AG09319 (cell line): ENCODE measurements at regions not wholly inside any gene's neighbourhood (a gene's known extent, or its start where the extent isn't known, plus 50 kb on each side); places are given as distances from the start of the nearest gene placed in this dataset.

Source experiments
- DNase-seq: peaks from one replicate; pipeline ENCODE4 v3.0.0-alpha.2; 2010; ENCODE audit warnings: low read depth; ENCODE audit errors: extremely low read depth
- CTCF ChIP-seq: IDR thresholded peaks from 2 replicates; pipeline ENCODE4 v1.5.1; 2011; ENCODE audit warnings: low read depth, mild to moderate bottlenecking, inconsistent platforms, low read length, moderate library complexity

- no peak for DNase-seq
Measured at GRCh38 chr1:91073299-91073698, 51.5 kb upstream of the ZNF644 start.

GRCh38 chr1:91071838-91072237 lies 50.0 kb upstream of the ZNF644 start:
- DNase-seq, result no peak
- no peak for TF ChIP-seq CTCF

More at GRCh38 chr1:91073299-91073698, 51.5 kb upstream of the ZNF644 start:
- TF ChIP-seq CTCF, result no peak
